Fibroblast of mammary gland (primary cell): ENCODE measurements at regions not wholly inside any gene's neighbourhood (a gene's known extent, or its start where the extent isn't known, plus 50 kb on each side); places are given as distances from the start of the nearest gene placed in this dataset.

Source experiments
- DNase-seq: peaks from one replicate; pipeline ENCODE4 v3.0.0-alpha.2; 2010; ENCODE audit warnings: low read depth
- H3K4me3 ChIP-seq: 2 replicates; pipeline ENCODE4 v1.5.1; 2011; ENCODE audit warnings: low read depth, mild to moderate bottlenecking, low read length, moderate library complexity; ENCODE audit not compliant: control insufficient read depth
- CTCF ChIP-seq: conservative IDR thresholded peaks from 2 replicates; pipeline ENCODE4 v1.5.1; 2011; ENCODE audit warnings: low read depth, low read length, inconsistent platforms; ENCODE audit not compliant: control insufficient read depth, insufficient read depth

GRCh38 chr16:25403852-25404251, 146.2 kb upstream of the ZKSCAN2 start:
- no peak for DNase-seq
- no peak overlapping the region for H3K4me3 ChIP-seq
- no peak for TF ChIP-seq CTCF

- H3K4me3 ChIP-seq, result no peak overlapping the region
- no peak for DNase-seq
- no peak for TF ChIP-seq CTCF
These were observed 137.9 kb upstream of the ZKSCAN2 start for GRCh38 chr16:25395528-25395927.

GRCh38 chr16:25390761-25391160, 133.1 kb upstream of the ZKSCAN2 start:
- no peak for DNase-seq
- no peak overlapping the region for H3K4me3 ChIP-seq
- no peak for TF ChIP-seq CTCF

- TF ChIP-seq CTCF, result no peak
- DNase-seq, result no peak
- no peak overlapping the region for H3K4me3 ChIP-seq
These were observed 116.9 kb upstream of the ZKSCAN2 start for GRCh38 chr16:25374556-25374955.

- DNase-seq, result no peak
- TF ChIP-seq CTCF, result no peak
- H3K4me3 ChIP-seq, result no peak overlapping the region
These were observed 115.1 kb upstream of the ZKSCAN2 start for GRCh38 chr16:25372716-25373115.

GRCh38 chr16:25371342-25371741, 113.7 kb upstream of the ZKSCAN2 start:
- no peak for TF ChIP-seq CTCF
- DNase-seq, result no peak
- H3K4me3 ChIP-seq, result no peak overlapping the region

GRCh38 chr16:25370541-25370940, 112.9 kb upstream of the ZKSCAN2 start:
- TF ChIP-seq CTCF, result no peak
- DNase-seq, result no peak
- no peak overlapping the region for H3K4me3 ChIP-seq
